ENCODE measurements at regions not wholly inside any gene's neighbourhood (a gene's known extent, or its start where the extent isn't known, plus 50 kb on each side); places are given as distances from the start of the nearest gene placed in this dataset.

GRCh38 chr13:64810750-64811149 lies 2419.4 kb downstream of the PCDH9 start (continued):
- no peak for TF ChIP-seq HNF4G (IDR thresholded peaks at IDR 0.05)
- no peak for TF ChIP-seq SP1 (IDR thresholded peaks at IDR 0.05)
- no peak for TF ChIP-seq GABPA (IDR thresholded peaks at IDR 0.05 in 1 of 2, conservative IDR thresholded peaks at IDR 0.05 in 1 of 2)
- no peak for TF ChIP-seq NR2F2 (IDR thresholded peaks at IDR 0.05)
- no peak for TF ChIP-seq HNF4A (conservative IDR thresholded peaks at IDR 0.05)
- TF ChIP-seq FOXA1 (IDR thresholded peaks at IDR 0.05): no peak
- TF ChIP-seq, protein P1, sequence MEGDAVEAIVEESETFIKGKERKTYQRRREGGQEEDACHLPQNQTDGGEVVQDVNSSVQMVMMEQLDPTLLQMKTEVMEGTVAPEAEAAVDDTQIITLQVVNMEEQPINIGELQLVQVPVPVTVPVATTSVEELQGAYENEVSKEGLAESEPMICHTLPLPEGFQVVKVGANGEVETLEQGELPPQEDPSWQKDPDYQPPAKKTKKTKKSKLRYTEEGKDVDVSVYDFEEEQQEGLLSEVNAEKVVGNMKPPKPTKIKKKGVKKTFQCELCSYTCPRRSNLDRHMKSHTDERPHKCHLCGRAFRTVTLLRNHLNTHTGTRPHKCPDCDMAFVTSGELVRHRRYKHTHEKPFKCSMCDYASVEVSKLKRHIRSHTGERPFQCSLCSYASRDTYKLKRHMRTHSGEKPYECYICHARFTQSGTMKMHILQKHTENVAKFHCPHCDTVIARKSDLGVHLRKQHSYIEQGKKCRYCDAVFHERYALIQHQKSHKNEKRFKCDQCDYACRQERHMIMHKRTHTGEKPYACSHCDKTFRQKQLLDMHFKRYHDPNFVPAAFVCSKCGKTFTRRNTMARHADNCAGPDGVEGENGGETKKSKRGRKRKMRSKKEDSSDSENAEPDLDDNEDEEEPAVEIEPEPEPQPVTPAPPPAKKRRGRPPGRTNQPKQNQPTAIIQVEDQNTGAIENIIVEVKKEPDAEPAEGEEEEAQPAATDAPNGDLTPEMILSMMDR (IDR thresholded peaks at IDR 0.05; ENCODE audit: low read depth, low read length, missing input control): no peak

- Histone ChIP-seq H3K27ac (ENCODE audit: low read depth in 1 of 2, low read length in 2 of 2) (no peak overlapping the region), H3K36me3 (ENCODE audit: control insufficient read depth in 4 of 4, insufficient read depth in 3 of 4, low read depth in 1 of 4, low read length in 3 of 4) (no peaks in the 10 kb centered on the region), H3K27me3 (ENCODE audit: control insufficient read depth in 4 of 4, insufficient read depth in 4 of 4, low read length in 3 of 4) (no peaks in the 10 kb centered on the region), H3K4me1 (ENCODE audit: control insufficient read depth in 4 of 4, insufficient read depth in 4 of 4, low read length in 3 of 4) (no peaks in the 10 kb centered on the region), H3K9me3 (ENCODE audit: control insufficient read depth in 4 of 4, low read length in 3 of 4) (peaks cover 0 to 3% (median 1%) of the 10 kb centered on the region in 4 donors), H3K4me3 (ENCODE audit: low read depth in 1 of 3, low read length in 3 of 3) (no peak overlapping the region), H3K9ac (ENCODE audit: low read depth in 1 of 2, low read length in 2 of 2) (no peak overlapping the region)
- WGBS: 61% methylated on average over 4 of the region's 4 CpGs
- DNase-seq (ENCODE audit: low spot score): no peak
- TF ChIP-seq YY1 (IDR thresholded peaks at IDR 0.05) (no peak), SP1 (IDR thresholded peaks at IDR 0.05) (no peak), NR2F2 (IDR thresholded peaks at IDR 0.05) (no peak), EGR1 (IDR thresholded peaks at IDR 0.05; ENCODE audit: low read depth in 2 of 2) (no peak)
These were observed 2421.4 kb downstream of the PCDH9 start for GRCh38 chr13:64808704-64809103.

DNA sequence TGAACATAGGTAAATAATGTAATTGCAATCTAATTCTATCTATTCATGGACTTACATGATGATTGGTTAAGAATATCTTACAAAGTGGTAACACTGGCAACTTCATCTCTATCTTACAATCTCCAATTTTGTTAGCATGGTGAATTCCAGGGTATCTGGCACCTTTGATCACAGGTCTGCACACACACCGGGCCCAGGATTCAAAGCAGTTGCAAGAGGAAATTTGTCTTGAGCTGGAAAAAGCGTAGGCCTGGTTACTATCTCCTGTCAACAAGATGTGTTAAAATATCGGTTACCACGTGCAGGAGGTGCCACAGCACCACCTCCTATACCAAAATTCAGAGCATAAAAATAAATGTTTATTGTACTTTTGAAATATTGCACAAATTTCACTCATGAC lies 2428.4 kb downstream of the PCDH9 start:
- Histone ChIP-seq H3K27me3 (ENCODE audit: control insufficient read depth in 4 of 4, insufficient read depth in 4 of 4, low read length in 3 of 4) (no peaks in the 10 kb centered on the region), H3K9me3 (ENCODE audit: control insufficient read depth in 4 of 4, low read length in 3 of 4) (no peaks in the 10 kb centered on the region), H3K4me1 (ENCODE audit: control insufficient read depth in 4 of 4, insufficient read depth in 4 of 4, low read length in 3 of 4) (no peaks in the 10 kb centered on the region), H3K27ac (ENCODE audit: low read depth in 1 of 2, low read length in 2 of 2) (no peak overlapping the region), H3K36me3 (ENCODE audit: control insufficient read depth in 4 of 4, insufficient read depth in 3 of 4, low read depth in 1 of 4, low read length in 3 of 4) (no peaks in the 10 kb centered on the region), H3K4me3 (ENCODE audit: low read depth in 1 of 3, low read length in 3 of 3) (no peak overlapping the region), H3K9ac (ENCODE audit: low read depth in 1 of 2, low read length in 2 of 2) (no peak overlapping the region)
- TF ChIP-seq JUND (IDR thresholded peaks at IDR 0.05): no peak
- TF ChIP-seq RXRA (IDR thresholded peaks at IDR 0.05): no peak
- TF ChIP-seq EGR1 (IDR thresholded peaks at IDR 0.05; ENCODE audit: low read depth in 2 of 2): no peak
- TF ChIP-seq TAF1 (conservative IDR thresholded peaks at IDR 0.05): no peak
- TF ChIP-seq FOXA1 (IDR thresholded peaks at IDR 0.05): no peak
- TF ChIP-seq YY1 (IDR thresholded peaks at IDR 0.05): no peak
- TF ChIP-seq RAD21 (IDR thresholded peaks at IDR 0.05): no peak
- TF ChIP-seq, protein P1 (IDR thresholded peaks at IDR 0.05; ENCODE audit: low read depth, low read length, missing input control): no peak
- no peak for TF ChIP-seq HNF4G (IDR thresholded peaks at IDR 0.05)
- no peak for TF ChIP-seq NR2F2 (IDR thresholded peaks at IDR 0.05)
- TF ChIP-seq, protein P2, sequence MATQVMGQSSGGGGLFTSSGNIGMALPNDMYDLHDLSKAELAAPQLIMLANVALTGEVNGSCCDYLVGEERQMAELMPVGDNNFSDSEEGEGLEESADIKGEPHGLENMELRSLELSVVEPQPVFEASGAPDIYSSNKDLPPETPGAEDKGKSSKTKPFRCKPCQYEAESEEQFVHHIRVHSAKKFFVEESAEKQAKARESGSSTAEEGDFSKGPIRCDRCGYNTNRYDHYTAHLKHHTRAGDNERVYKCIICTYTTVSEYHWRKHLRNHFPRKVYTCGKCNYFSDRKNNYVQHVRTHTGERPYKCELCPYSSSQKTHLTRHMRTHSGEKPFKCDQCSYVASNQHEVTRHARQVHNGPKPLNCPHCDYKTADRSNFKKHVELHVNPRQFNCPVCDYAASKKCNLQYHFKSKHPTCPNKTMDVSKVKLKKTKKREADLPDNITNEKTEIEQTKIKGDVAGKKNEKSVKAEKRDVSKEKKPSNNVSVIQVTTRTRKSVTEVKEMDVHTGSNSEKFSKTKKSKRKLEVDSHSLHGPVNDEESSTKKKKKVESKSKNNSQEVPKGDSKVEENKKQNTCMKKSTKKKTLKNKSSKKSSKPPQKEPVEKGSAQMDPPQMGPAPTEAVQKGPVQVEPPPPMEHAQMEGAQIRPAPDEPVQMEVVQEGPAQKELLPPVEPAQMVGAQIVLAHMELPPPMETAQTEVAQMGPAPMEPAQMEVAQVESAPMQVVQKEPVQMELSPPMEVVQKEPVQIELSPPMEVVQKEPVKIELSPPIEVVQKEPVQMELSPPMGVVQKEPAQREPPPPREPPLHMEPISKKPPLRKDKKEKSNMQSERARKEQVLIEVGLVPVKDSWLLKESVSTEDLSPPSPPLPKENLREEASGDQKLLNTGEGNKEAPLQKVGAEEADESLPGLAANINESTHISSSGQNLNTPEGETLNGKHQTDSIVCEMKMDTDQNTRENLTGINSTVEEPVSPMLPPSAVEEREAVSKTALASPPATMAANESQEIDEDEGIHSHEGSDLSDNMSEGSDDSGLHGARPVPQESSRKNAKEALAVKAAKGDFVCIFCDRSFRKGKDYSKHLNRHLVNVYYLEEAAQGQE (IDR thresholded peaks at IDR 0.05): no peak
- TF ChIP-seq MAX (IDR thresholded peaks at IDR 0.05): no peak
- TF ChIP-seq FOXA2 (IDR thresholded peaks at IDR 0.05): no peak
- TF ChIP-seq HNF4A (conservative IDR thresholded peaks at IDR 0.05): no peak
- TF ChIP-seq GABPA (IDR thresholded peaks at IDR 0.05 in 1 of 2, conservative IDR thresholded peaks at IDR 0.05 in 1 of 2): no peak
- no peak for TF ChIP-seq ZBTB33 (IDR thresholded peaks at IDR 0.05)
- TF ChIP-seq, protein P3, sequence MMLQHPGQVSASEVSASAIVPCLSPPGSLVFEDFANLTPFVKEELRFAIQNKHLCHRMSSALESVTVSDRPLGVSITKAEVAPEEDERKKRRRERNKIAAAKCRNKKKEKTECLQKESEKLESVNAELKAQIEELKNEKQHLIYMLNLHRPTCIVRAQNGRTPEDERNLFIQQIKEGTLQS (IDR thresholded peaks at IDR 0.05): no peak
- no peak for TF ChIP-seq SP1 (IDR thresholded peaks at IDR 0.05)
- WGBS: 66% methylated on average over 4 of the region's 4 CpGs
- DNase-seq (ENCODE audit: low spot score): no peak

All from liver (tissue), 8 donors.